HepG2 (cell line): ENCODE measurements at regions not wholly inside any gene's neighbourhood (a gene's known extent, or its start where the extent isn't known, plus 50 kb on each side); places are given as distances from the start of the nearest gene placed in this dataset.

Source experiments
- BHLHE40 ChIP-seq: IDR thresholded peaks from 2 replicates; pipeline ENCODE4 v1.6.1; 2011; ENCODE audit warnings: low read length, improper control_type of control experiment
- FOXJ3 ChIP-seq: sonication (generic); formaldehyde crosslinking; IDR thresholded peaks from 2 replicates; pipeline ENCODE4 v1.4.0; 2020; ENCODE audit warnings: missing genetic modification reagents, mild to moderate bottlenecking, borderline replicate concordance
- FOXK2 ChIP-seq: fragments of 450-650 bp; IDR thresholded peaks from 2 replicates; pipeline ENCODE4 v1.6.1; 2016
- NR3C1 ChIP-seq: sonication (generic); formaldehyde crosslinking; IDR thresholded peaks from 2 replicates; pipeline ENCODE4 v1.4.0; 2020; ENCODE audit warnings: missing genetic modification reagents
- POLR2A ChIP-seq, 2 experiments: IDR thresholded peaks; 2 replicates each; pipeline ENCODE4 v1.6.1; 2011; ENCODE audit warnings: low read depth in 2 of 2, low read length in 2 of 2, mild to moderate bottlenecking in 1 of 2, moderate library complexity in 1 of 2; ENCODE audit not compliant: insufficient read depth in 1 of 2
- RAD21 ChIP-seq: fragments of 450-650 bp; formaldehyde crosslinking; IDR thresholded peaks from 2 replicates; pipeline ENCODE4 v1.5.0; 2020; ENCODE audit warnings: mild to moderate bottlenecking
- ZNF446 ChIP-seq: sonication (generic); formaldehyde crosslinking; IDR thresholded peaks from 2 replicates; pipeline ENCODE4 v1.5.0; 2020; ENCODE audit warnings: mild to moderate bottlenecking, missing genetic modification reagents
- TF ChIP-seq, protein P1 (sequence below): sonication (generic); formaldehyde crosslinking; IDR thresholded peaks from 2 replicates; pipeline ENCODE4 v1.9.0; 2021; ENCODE audit warnings: missing genetic modification reagents, borderline replicate concordance

DNA sequence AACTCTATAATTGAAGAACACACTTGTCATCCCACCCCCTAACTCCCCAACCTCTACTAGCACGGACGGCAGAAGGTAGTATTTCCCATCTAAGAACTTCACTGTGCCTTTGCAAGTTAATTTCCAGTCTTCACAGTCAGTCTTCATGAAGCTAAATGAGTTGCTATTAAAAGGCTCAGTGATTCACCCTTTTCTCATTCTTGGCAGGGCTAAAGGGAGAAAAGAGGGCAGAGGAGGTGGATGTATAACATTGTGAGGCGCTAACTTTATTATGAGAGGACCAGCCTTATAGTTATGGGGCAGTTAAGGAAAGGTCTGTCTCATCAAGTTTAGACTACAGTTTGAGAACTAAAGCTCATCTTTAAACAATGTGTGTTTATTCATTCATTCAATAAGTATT, 161.0 kb upstream of the S100G start:
- TF ChIP-seq, protein P1, sequence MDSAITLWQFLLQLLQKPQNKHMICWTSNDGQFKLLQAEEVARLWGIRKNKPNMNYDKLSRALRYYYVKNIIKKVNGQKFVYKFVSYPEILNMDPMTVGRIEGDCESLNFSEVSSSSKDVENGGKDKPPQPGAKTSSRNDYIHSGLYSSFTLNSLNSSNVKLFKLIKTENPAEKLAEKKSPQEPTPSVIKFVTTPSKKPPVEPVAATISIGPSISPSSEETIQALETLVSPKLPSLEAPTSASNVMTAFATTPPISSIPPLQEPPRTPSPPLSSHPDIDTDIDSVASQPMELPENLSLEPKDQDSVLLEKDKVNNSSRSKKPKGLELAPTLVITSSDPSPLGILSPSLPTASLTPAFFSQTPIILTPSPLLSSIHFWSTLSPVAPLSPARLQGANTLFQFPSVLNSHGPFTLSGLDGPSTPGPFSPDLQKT, result no peak
- no peak for TF ChIP-seq POLR2A (IDR thresholded peaks at IDR 0.05; ENCODE audit: insufficient read depth in 1 of 2, low read depth in 2 of 2, low read length in 2 of 2)
- TF ChIP-seq RAD21, result no peak
- TF ChIP-seq FOXJ3 (CRISPR knock-in tag), result no peak
- TF ChIP-seq NR3C1, result no peak
- no peak for TF ChIP-seq FOXK2
- no peak for TF ChIP-seq ZNF446 (CRISPR knock-in tag)
- TF ChIP-seq BHLHE40, result no peak
